SJSA1 (cell line): ENCODE measurements at regions not wholly inside any gene's neighbourhood (a gene's known extent, or its start where the extent isn't known, plus 50 kb on each side); places are given as distances from the start of the nearest gene placed in this dataset.

ENCODE experiments used
- DNase-seq, 2 experiments: peaks; one replicate each; pipeline ENCODE4 v3.0.0-alpha.2; 2015 to 2020; ENCODE audit warnings: low spot score in 2 of 2, low read depth in 1 of 2
- H3K27ac ChIP-seq: fragments of 250-450 bp; sonication (Bioruptor Pico); 2 replicates; pipeline ENCODE4 v1.5.1; 2020; ENCODE audit warnings: mild to moderate bottlenecking, moderate library complexity
- H3K27me3 ChIP-seq: fragments of 250-450 bp; sonication (Bioruptor Pico); replicated peaks from 2 replicates; pipeline ENCODE4 v1.5.1; 2020; ENCODE audit warnings: mild to moderate bottlenecking, moderate library complexity
- H3K36me3 ChIP-seq: fragments of 250-450 bp; sonication (Bioruptor Pico); 2 replicates; pipeline ENCODE4 v1.5.1; 2020; ENCODE audit warnings: mild to moderate bottlenecking
- H3K4me1 ChIP-seq: fragments of 250-450 bp; sonication (Bioruptor Pico); replicated peaks from 2 replicates; pipeline ENCODE4 v1.6.1; 2021; ENCODE audit warnings: mild to moderate bottlenecking
- H3K4me3 ChIP-seq: fragments of 250-450 bp; sonication (Bioruptor Pico); 2 replicates; pipeline ENCODE4 v1.5.1; 2020; ENCODE audit warnings: mild to moderate bottlenecking
- H3K9me3 ChIP-seq: fragments of 250-450 bp; sonication (Bioruptor Pico); replicated peaks from 2 replicates; pipeline ENCODE4 v1.5.1; 2020; ENCODE audit warnings: mild to moderate bottlenecking

DNA sequence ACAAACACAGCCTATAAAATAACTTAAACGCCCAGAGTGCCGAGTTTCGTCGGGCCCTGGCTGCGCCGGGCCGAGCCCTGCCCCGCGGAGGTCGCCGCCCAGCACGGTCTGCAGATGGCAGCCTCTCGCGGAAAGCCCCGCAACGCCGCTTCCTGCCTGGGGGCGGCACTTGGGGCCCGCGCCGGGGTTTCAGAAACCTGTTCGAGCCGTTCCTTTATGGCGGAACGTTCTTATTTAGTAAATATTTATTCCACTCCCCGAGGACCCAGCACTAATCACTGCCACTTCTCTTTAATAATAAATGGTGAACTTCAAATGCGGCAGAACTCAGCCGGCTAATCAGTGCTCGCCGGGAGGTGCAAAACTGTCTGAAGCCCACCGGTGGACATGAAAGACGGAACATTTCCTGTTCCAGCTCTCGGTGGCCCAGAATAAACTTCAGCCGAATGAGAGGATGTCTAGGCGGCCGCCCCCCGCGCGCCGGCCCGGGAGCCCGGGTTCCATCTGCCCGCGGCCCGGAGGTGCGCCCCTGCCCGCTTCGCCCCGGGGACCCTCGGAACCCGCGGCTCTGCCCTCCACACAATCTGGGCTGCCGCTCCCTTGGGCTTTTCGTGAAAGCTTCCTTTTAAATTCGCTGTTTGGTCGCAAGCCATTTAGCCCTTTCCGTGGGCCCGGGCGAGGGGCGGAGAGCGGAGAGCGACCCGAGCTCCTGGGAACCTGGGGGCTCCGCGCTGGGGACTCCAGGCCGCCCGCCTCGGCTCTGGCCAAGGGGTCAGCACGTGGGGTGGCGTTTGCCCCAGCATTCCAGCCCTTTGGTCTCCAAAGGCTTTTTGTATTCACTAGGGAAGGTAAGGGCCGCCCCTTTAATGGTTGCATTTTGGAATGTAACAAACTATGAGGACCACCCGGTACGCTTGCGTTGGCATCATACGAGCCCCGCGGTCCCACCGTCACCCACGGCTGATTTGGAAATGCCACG lies 110.8 kb upstream of the ATP11B start:
- H3K9me3 ChIP-seq: no peaks in the 10 kb centered on the region
- peak; percentile 60 to 73 for DNase-seq
- H3K36me3 ChIP-seq: no peaks in the 10 kb centered on the region
- no peaks in the 10 kb centered on the region for H3K27me3 ChIP-seq
- H3K4me1 ChIP-seq: peaks cover 10% of the 10 kb centered on the region
- H3K4me3 ChIP-seq: peak overlapping the region; percentile 45
- peak overlapping the region; percentile 83 for H3K27ac ChIP-seq

DNA sequence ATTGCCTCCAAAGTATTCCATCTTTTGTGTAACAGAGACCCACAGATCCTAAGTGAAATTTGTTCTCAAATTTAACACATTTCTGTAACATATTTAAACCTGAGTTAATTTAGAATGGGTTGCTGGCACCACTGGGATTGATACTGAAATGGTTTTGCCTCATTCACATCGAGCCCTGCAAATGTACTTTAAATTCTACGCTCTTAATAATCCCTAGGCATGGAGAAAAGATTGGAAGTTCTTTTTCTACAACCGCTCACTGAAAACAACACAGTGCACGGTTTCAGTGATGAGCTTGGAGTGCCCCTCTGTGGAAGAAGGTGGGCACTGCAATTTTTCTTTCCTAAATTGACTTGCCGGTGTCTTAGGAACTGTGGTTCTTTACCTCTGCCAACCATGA lies 109.9 kb upstream of the ATP11B start:
- Histone ChIP-seq H3K9me3 (no peaks in the 10 kb centered on the region), H3K36me3 (no peaks in the 10 kb centered on the region), H3K4me3 (peak overlapping the region; percentile 45; the same call in 1 of the 2 replicates), H3K4me1 (peaks cover 10% of the 10 kb centered on the region), H3K27ac (peak overlapping the region; percentile 83), H3K27me3 (no peaks in the 10 kb centered on the region)
- peak; percentile 58 to 78 for DNase-seq

- Histone ChIP-seq H3K4me1 (peaks cover 10% of the 10 kb centered on the region), H3K9me3 (no peaks in the 10 kb centered on the region), H3K4me3 (no peak overlapping the region), H3K27me3 (no peaks in the 10 kb centered on the region), H3K27ac (no peak overlapping the region), H3K36me3 (no peaks in the 10 kb centered on the region)
- DNase-seq: no peak
These were observed 109.4 kb upstream of the ATP11B start for GRCh38 chr3:182683858-182684257.

- H3K27me3 ChIP-seq: peaks cover 3% of the 10 kb centered on the region; the same call in 1 of the 2 replicates
These were observed 107.0 kb upstream of the ATP11B start for GRCh38 chr3:182686033-182686886.

GRCh38 chr3:182690172-182690571 lies 103.1 kb upstream of the ATP11B start:
- Histone ChIP-seq H3K27me3 (peaks cover 3% of the 10 kb centered on the region; the same call in 1 of the 2 replicates), H3K27ac (no peak overlapping the region), H3K4me1 (no peaks in the 10 kb centered on the region), H3K36me3 (no peaks in the 10 kb centered on the region), H3K4me3 (no peak overlapping the region), H3K9me3 (no peaks in the 10 kb centered on the region)
- no peak for DNase-seq

More at GRCh38 chr3:182686033-182686886, 107.0 kb upstream of the ATP11B start:
- DNase-seq: no peak
- no peak overlapping the region for H3K4me3 ChIP-seq
- H3K9me3 ChIP-seq: no peaks in the 10 kb centered on the region
- no peak overlapping the region for H3K27ac ChIP-seq
- H3K36me3 ChIP-seq: no peaks in the 10 kb centered on the region
- H3K4me1 ChIP-seq: peaks cover 10% of the 10 kb centered on the region

DNA sequence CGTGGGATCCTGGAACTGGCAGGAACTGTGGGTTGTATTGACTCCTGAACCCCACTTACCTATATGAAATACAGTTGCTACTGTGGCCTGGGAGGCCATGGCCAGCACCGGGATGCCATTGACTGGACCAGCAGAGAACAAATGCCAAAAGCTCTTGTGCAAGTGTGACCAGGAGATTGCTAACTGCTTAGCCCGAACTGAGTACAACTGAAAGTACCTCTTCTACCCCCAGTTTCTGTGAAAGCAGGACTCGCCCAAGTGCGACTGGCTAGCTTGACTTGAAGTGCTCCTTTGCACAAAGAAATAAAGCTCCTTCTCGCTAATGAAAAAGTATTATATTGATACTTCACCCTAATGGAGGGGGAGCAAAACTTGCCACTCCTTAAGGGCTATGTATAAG lies 101.3 kb upstream of the ATP11B start:
- no peak for DNase-seq
- Histone ChIP-seq H3K27ac (no peak overlapping the region), H3K36me3 (no peaks in the 10 kb centered on the region), H3K27me3 (peaks cover 3% of the 10 kb centered on the region; the same call in 1 of the 2 replicates), H3K4me1 (no peaks in the 10 kb centered on the region), H3K4me3 (no peak overlapping the region), H3K9me3 (no peaks in the 10 kb centered on the region)

GRCh38 chr3:182692695-182693094 lies 100.6 kb upstream of the ATP11B start:
- no peak for DNase-seq
- Histone ChIP-seq H3K4me3 (no peak overlapping the region), H3K27me3 (peaks cover 3% of the 10 kb centered on the region; the same call in 1 of the 2 replicates), H3K4me1 (no peaks in the 10 kb centered on the region), H3K9me3 (no peaks in the 10 kb centered on the region), H3K36me3 (no peaks in the 10 kb centered on the region), H3K27ac (no peak overlapping the region)

DNA sequence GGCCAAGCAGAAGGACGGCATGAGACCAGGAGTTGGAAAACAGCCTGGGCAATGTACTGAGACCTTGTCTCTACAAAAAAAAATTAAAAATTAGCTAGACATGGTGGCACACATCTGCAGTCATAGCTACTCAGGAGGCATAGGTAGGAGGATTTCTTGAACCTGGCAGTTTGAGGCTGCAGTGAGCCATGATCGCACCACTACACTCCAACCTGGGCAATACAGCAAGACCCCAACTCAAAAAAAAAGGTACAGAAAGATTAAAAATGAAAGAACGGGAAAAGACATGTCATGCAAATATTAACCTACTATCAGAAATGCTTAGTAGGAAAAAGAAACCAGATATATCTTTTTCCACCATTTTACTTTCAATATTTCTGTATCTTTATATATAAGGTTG lies 99.6 kb upstream of the ATP11B start:
- no peaks in the 10 kb centered on the region for H3K4me1 ChIP-seq
- no peaks in the 10 kb centered on the region for H3K36me3 ChIP-seq
- no peak for DNase-seq
- no peak overlapping the region for H3K27ac ChIP-seq
- H3K9me3 ChIP-seq: no peaks in the 10 kb centered on the region
- H3K4me3 ChIP-seq: no peak overlapping the region
- H3K27me3 ChIP-seq: peaks cover 3% of the 10 kb centered on the region; the same call in 1 of the 2 replicates

- H3K4me1 ChIP-seq: no peaks in the 10 kb centered on the region
- DNase-seq: no peak
- H3K27me3 ChIP-seq: no peaks in the 10 kb centered on the region
- H3K9me3 ChIP-seq: no peaks in the 10 kb centered on the region
- no peak overlapping the region for H3K4me3 ChIP-seq
- no peak overlapping the region for H3K27ac ChIP-seq
- no peaks in the 10 kb centered on the region for H3K36me3 ChIP-seq
These were observed 96.4 kb upstream of the ATP11B start for GRCh38 chr3:182696916-182697315.

- no peaks in the 10 kb centered on the region for H3K36me3 ChIP-seq
- no peaks in the 10 kb centered on the region for H3K27me3 ChIP-seq
- H3K9me3 ChIP-seq: no peaks in the 10 kb centered on the region
- H3K27ac ChIP-seq: no peak overlapping the region
- DNase-seq: no peak
- no peak overlapping the region for H3K4me3 ChIP-seq
- no peaks in the 10 kb centered on the region for H3K4me1 ChIP-seq
These were observed 95.9 kb upstream of the ATP11B start for GRCh38 chr3:182697345-182697919.

- Histone ChIP-seq H3K4me3 (no peak overlapping the region), H3K27me3 (no peaks in the 10 kb centered on the region), H3K4me1 (no peaks in the 10 kb centered on the region), H3K27ac (no peak overlapping the region), H3K36me3 (no peaks in the 10 kb centered on the region), H3K9me3 (no peaks in the 10 kb centered on the region)
- DNase-seq: no peak
These were observed 95.2 kb upstream of the ATP11B start for GRCh38 chr3:182698078-182698477.

GRCh38 chr3:182699550-182700170 lies 93.6 kb upstream of the ATP11B start:
- H3K36me3 ChIP-seq: no peaks in the 10 kb centered on the region

GRCh38 chr3:182702216-182702615 lies 91.1 kb upstream of the ATP11B start:
- no peaks in the 10 kb centered on the region; the same call in 1 of the 2 replicates for H3K4me1 ChIP-seq
- H3K27ac ChIP-seq: no peak overlapping the region
- DNase-seq: no peak
- no peak overlapping the region for H3K4me3 ChIP-seq
- no peaks in the 10 kb centered on the region for H3K36me3 ChIP-seq
- H3K27me3 ChIP-seq: no peaks in the 10 kb centered on the region
- H3K9me3 ChIP-seq: no peaks in the 10 kb centered on the region

More at GRCh38 chr3:182699550-182700170, 93.6 kb upstream of the ATP11B start:
- DNase-seq: no peak
- no peak overlapping the region for H3K27ac ChIP-seq
- H3K4me3 ChIP-seq: no peak overlapping the region
- no peaks in the 10 kb centered on the region for H3K4me1 ChIP-seq
- H3K9me3 ChIP-seq: no peaks in the 10 kb centered on the region
- H3K27me3 ChIP-seq: no peaks in the 10 kb centered on the region
